Epithelial cell of proximal tubule (primary cell): ENCODE measurements at regions not wholly inside any gene's neighbourhood (a gene's known extent, or its start where the extent isn't known, plus 50 kb on each side); places are given as distances from the start of the nearest gene placed in this dataset.

Source experiments
- DNase-seq: peaks from one replicate; pipeline ENCODE4 v3.0.0-alpha.2; 2011; ENCODE audit warnings: low read depth
- H3K4me3 ChIP-seq: 2 replicates; pipeline ENCODE4 v1.5.1; 2011; ENCODE audit warnings: low read depth, mild to moderate bottlenecking, low read length
- TF ChIP-seq, protein P1 (sequence below): conservative IDR thresholded peaks from 2 replicates; pipeline ENCODE4 v1.5.1; 2012; ENCODE audit warnings: low read depth, mild to moderate bottlenecking, low read length

DNA sequence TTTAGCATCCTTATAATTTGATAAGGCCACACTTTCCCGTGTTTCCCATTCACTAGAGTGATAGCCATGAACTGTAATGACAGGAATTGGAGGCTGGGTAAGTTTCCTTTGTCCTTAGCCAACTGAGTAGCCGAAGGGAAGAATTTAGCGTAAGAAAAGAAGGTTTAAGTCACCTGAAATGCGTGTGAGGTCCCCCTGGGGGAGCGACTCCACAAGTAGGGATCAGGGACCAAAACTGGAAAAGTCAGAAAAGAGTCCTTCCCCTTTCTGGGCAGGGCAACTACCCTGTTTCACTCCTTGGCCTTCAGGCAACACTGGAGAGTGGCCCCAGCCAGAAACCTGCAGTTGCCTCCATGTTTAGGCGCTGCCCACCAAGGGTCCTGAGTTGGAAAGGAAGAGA lies 81.6 kb upstream of the MED14 start:
- H3K4me3 ChIP-seq = no peak overlapping the region
- TF ChIP-seq, protein P1, sequence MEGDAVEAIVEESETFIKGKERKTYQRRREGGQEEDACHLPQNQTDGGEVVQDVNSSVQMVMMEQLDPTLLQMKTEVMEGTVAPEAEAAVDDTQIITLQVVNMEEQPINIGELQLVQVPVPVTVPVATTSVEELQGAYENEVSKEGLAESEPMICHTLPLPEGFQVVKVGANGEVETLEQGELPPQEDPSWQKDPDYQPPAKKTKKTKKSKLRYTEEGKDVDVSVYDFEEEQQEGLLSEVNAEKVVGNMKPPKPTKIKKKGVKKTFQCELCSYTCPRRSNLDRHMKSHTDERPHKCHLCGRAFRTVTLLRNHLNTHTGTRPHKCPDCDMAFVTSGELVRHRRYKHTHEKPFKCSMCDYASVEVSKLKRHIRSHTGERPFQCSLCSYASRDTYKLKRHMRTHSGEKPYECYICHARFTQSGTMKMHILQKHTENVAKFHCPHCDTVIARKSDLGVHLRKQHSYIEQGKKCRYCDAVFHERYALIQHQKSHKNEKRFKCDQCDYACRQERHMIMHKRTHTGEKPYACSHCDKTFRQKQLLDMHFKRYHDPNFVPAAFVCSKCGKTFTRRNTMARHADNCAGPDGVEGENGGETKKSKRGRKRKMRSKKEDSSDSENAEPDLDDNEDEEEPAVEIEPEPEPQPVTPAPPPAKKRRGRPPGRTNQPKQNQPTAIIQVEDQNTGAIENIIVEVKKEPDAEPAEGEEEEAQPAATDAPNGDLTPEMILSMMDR = no peak
- no peak for DNase-seq

DNA sequence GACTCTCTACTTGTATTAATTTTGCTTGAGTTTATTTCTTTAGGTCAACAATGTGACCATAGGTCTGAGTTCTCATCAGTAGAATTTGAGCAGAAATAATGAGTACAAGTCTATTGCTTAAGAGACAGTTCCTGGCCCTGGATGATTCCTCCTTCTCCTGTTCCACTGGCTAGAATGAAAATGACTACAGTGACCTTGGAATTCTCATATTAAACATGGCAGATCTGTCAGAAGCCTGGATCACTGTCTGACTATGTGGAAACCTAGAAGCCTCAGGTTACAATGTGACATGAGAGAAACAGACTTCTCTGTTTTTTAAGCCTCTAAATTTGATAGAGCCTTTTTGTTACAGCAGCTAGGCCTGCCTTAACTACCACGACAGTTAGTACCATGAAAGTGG lies 82.9 kb upstream of the MED14 start:
- no peak overlapping the region for H3K4me3 ChIP-seq
- TF ChIP-seq, protein P1 = no peak
- no peak for DNase-seq

DNA sequence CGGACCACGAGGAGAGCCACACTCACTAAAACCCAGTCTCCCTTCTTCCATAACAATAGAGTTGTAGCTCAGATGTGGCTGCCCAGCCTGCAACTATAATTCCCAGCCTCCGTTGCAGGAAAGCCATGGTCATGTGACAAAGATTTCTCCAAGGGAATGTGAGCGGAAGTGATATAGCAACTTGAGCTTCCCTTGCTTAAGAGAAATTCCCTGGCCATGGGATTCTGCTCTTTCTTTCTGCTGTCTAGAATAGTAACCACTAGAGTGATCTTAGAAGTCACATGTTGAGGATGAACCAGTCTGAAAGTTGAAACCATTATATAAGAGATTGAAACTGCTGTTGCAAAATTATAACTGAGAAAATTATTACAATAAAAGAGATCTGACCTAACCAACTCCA lies 86.4 kb upstream of the MED14 start:
- no peak overlapping the region for H3K4me3 ChIP-seq
- TF ChIP-seq, protein P1 = no peak
- no peak for DNase-seq

DNA sequence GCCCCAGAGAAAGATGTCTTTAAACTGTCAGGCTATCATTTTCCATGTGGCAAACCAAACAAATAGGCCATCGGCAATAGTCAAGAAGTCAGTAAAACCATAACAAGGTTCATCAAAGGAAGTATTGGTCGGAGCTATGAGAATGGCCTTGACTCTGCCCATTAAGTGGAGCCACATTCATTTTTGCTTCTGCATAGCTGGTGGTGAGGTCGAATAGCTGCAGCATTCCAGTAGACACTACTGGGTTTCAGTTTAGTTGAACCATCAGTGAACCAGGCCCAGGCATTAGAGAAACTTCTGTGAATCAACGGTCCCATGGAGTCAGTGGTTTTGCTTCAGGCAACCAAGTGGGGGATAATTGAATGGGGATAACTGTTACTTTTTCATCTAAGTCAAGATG lies 92.0 kb upstream of the MED14 start:
- no peak overlapping the region for H3K4me3 ChIP-seq
- TF ChIP-seq, protein P1 = no peak
- no peak for DNase-seq

DNA sequence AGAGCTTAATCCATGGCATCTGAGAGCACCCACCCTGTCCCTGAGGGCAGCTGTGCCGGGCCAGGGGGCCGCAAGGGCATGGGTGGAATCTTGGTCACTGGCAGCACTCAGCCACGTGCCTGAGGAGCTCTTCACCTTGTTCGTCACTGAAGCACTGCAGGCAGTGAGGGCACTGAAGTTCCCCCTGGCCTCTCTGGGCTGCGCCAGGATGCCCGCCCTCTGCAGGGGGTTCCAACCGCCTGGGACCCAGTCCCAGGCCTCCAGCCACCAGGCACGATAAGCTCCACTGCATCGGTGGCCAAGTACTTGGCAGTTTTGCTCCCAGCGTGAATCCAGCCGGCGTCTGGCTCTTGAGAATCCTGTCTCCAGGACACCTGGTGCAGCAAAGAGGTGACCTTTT lies 96.4 kb upstream of the MED14 start:
- no peak for DNase-seq
- TF ChIP-seq, protein P1 = no peak
- no peak overlapping the region for H3K4me3 ChIP-seq

DNA sequence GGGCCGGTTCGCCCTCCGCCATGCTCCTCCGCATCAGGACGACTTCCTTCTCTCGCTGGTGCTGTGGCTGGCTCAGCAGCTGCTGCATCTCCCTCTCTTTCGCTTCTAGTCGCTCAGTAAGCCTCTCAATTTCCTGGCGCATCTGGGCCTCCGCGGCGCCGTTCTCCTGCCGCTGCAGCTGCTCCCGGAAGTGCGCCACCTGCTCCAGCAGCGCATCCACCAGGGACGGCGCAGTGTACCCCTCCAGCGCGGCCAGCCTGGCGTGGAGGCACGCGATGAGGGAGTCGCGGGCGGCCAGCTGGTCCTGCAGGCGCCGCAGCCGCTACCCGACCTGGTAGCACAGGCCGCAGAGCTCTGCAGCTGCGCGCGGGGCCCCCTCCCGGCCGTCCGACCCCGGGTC lies 97.4 kb upstream of the MED14 start:
- TF ChIP-seq, protein P1 = no peak
- H3K4me3 ChIP-seq = no peak overlapping the region
- DNase-seq = no peak

DNA sequence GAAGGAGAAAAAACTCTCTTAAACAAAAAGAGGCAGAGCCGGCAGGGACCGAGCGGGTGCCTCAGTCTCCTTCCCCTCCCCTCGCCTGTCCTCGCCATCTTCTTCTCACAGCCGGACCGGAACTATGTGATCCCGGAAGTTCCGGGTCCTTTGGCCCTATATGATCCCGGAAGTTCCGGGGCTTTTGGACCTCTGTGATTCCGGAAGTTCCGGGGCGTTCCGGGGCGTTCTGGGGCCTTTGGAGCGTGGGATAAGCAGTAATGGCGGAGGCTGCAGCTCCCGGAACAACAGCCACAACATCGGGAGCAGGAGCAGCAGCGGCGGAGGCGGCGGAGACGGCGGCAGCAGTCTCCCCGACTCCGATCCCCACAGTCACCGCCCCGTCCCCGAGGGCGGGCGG lies 98.9 kb upstream of the MED14 start:
- H3K4me3 ChIP-seq = no peak overlapping the region
- TF ChIP-seq, protein P1 = no peak
- DNase-seq = no peak
